ENCODE measurements at regions not wholly inside any gene's neighbourhood (a gene's known extent, or its start where the extent isn't known, plus 50 kb on each side); places are given as distances from the start of the nearest gene placed in this dataset.

DNA sequence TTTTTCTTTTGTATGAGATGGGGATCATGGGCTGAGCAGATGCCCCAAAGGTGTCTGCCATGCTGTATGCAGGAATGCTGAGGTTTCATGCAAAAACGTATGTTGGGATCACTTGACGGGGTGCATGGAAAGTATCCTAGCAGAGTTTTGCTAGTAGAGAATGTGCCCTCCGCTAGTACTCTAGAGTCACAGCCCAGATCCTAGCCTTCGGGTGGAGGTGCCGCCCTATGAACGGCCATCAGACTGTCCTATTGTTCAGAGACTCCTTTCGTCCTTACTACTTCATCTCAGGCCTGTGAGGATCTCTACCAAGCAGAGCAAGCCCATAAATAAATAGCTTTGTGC lies 69.6 kb upstream of the SPATA31E1 start:
- no peak for DNase-seq (ENCODE audit: low spot score)
- TF ChIP-seq, protein P1, sequence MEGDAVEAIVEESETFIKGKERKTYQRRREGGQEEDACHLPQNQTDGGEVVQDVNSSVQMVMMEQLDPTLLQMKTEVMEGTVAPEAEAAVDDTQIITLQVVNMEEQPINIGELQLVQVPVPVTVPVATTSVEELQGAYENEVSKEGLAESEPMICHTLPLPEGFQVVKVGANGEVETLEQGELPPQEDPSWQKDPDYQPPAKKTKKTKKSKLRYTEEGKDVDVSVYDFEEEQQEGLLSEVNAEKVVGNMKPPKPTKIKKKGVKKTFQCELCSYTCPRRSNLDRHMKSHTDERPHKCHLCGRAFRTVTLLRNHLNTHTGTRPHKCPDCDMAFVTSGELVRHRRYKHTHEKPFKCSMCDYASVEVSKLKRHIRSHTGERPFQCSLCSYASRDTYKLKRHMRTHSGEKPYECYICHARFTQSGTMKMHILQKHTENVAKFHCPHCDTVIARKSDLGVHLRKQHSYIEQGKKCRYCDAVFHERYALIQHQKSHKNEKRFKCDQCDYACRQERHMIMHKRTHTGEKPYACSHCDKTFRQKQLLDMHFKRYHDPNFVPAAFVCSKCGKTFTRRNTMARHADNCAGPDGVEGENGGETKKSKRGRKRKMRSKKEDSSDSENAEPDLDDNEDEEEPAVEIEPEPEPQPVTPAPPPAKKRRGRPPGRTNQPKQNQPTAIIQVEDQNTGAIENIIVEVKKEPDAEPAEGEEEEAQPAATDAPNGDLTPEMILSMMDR (IDR thresholded peaks at IDR 0.05) = no peak
- no peak overlapping the region for H3K4me3 ChIP-seq
- H3K27ac ChIP-seq = no peak overlapping the region

DNA sequence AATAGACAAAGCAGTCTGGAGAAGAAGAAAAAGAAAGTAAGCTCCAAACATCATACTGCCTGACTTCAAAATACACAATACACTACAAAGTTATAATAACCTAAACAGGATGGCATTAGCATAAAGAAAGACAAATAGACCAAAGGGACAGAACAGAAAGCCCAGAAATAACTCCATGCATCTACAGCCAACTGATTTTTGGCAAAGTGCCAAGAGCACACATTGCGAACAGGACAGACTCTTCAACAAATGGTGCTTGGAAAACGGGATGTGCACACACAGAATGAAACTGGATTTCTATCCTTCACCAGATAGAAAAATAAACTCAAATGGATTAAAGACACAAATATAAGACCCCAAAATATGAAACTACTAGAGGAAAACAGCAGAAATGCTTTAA lies 66.6 kb upstream of the SPATA31E1 start:
- Histone ChIP-seq H3K4me3 (no peak overlapping the region), H3K27ac (no peak overlapping the region)
- TF ChIP-seq, protein P1 (IDR thresholded peaks at IDR 0.05) = no peak
- DNase-seq (ENCODE audit: low spot score) = no peak

DNA sequence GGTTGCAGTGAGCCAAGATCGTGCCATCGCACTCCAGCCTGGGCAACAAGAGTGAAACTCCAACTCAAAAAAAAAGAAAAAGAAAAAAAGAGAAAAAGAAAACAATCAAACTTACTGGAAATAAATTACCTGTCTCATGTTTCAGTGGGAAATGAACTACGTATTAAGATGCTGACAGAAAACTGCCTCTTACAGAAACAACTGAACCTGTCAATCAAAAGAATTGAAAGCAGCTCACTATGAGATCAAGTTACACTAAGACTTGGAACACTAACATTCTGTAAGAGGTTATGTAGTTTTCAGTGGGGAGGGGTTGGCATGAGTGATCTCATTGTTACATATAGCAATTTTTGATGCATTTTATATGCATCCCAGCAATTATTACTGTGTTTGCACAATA lies 64.4 kb upstream of the SPATA31E1 start:
- no peak overlapping the region for H3K4me3 ChIP-seq
- DNase-seq (ENCODE audit: low spot score) = no peak
- TF ChIP-seq, protein P1 (IDR thresholded peaks at IDR 0.05) = no peak

DNA sequence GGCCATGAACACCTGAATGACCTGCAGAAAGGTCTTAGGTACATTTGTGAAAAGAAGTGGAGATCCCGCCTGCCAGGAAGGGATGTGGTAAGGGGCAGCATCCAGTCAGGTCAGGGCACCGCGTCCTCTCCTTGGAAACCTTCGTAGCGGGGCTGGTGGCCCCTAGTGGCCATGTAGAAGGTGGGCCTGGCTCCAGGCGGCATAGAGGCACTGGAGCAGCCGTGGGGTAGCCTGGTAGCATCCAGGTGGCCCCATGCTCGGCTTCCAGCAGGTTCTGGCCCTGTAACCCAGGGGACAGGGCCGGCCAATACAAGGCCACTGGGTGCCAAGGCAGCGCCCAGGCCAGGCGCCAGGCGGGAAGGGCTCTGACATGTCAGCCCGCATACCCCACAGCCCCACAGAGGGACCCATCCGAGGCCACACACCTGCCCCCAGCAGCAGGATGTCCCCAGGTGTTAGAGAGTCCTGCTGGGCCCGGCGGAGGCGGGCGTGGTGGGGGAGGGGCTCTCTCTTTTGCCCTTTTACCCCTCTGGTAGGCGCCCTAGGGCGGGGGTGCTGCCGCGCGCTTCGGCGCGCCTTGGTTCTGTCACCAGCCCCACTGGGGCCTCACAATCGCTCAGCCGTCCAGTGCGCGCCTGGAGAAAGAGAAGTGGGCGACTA lies 58.3 kb upstream of the SPATA31E1 start:
- Histone ChIP-seq H3K27ac (no peak overlapping the region), H3K4me3 (no peak overlapping the region)
- TF ChIP-seq, protein P1 (IDR thresholded peaks at IDR 0.05) = no peak
- no peak for DNase-seq (ENCODE audit: low spot score)

More for the DNA sequence above, 64.4 kb upstream of the SPATA31E1 start:
- no peak overlapping the region for H3K27ac ChIP-seq

DNA sequence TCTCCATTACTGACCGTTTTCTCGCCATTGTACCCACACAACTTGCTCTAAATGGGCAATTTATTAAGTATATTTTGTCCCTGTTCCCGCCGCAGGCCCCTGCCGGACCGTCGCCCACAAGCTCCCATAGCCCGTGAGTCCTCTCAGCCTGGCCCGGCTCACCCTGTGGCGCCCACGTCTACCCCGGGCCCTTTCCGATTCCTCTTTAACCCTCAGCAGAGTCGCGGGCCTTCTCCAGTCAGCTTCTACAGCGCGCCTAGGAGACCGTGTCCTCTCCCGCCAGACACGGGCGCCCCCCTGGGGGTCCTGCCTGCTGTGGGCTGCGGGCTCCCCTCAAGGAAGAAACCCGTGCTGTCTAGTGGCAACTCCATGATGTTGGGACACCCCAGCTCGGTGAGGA lies 57.8 kb upstream of the SPATA31E1 start:
- TF ChIP-seq, protein P1 (IDR thresholded peaks at IDR 0.05) = no peak
- H3K27ac ChIP-seq = no peak overlapping the region
- no peak for DNase-seq (ENCODE audit: low spot score)
- no peak overlapping the region for H3K4me3 ChIP-seq

DNA sequence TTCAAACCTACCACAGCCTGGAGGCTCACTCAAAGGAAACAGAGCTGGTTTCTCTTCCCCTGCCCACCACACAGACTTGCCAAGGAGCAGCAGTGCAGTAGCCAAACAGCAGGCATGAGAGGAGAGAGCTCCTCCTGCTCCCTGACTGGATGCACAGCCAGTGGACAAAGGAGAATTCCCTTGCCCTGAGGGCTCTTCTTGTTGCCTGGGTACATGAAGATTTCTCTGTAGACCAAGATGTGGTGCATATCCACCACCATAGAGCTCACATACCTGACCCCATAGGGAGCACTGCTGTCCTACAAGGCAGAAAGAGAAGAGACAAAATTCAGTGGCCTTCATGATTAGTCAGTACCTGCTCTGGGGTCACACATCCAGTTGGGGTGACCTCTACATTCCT lies 56.3 kb upstream of the SPATA31E1 start:
- TF ChIP-seq, protein P1 (IDR thresholded peaks at IDR 0.05) = no peak
- H3K4me3 ChIP-seq = no peak overlapping the region
- no peak overlapping the region for H3K27ac ChIP-seq
- no peak for DNase-seq (ENCODE audit: low spot score)

DNA sequence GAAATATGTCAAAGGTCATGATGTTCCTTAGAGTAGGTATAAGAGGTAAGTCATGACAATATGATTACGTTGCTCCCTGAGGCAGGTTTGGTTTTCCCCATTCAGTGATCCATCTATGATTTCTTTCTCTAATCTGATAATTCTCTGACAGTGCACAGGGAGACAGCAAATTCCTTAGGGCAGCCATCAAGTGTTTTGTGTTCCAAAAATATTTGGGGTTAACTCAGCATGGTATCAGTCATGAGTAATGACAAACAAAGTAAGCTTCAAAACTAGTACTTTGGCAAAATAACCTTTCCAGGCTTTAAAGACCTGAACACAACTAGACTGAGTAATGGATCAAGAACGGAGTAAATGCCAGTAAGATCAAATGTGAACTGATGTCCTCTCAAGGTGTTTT lies 55.3 kb upstream of the SPATA31E1 start:
- TF ChIP-seq, protein P1 (IDR thresholded peaks at IDR 0.05) = no peak
- no peak for DNase-seq (ENCODE audit: low spot score)
- no peak overlapping the region for H3K4me3 ChIP-seq
- H3K27ac ChIP-seq = no peak overlapping the region
